HL-60 (cell line): ENCODE measurements at regions not wholly inside any gene's neighbourhood (a gene's known extent, or its start where the extent isn't known, plus 50 kb on each side); places are given as distances from the start of the nearest gene placed in this dataset.

ENCODE experiments used
- DNase-seq, 2 experiments: peaks; one replicate each; pipeline ENCODE4 v3.0.0-alpha.2; 2010 to 2020; ENCODE audit warnings: low read depth in 1 of 2, low spot score in 1 of 2
- H3K27ac ChIP-seq: fragments of 250-450 bp; sonication (Bioruptor Pico); replicated peaks from 2 replicates; pipeline ENCODE4 v1.5.1; 2020; ENCODE audit warnings: mild to moderate bottlenecking, moderate library complexity
- H3K27me3 ChIP-seq: fragments of 250-450 bp; sonication (Bioruptor Pico); 2 replicates; pipeline ENCODE4 v1.5.1; 2021; ENCODE audit warnings: mild to moderate bottlenecking, moderate library complexity; ENCODE audit not compliant: insufficient read depth, poor library complexity, severe bottlenecking
- H3K4me3 ChIP-seq: replicated peaks from 2 replicates; pipeline ENCODE4 v1.5.1; 2011; ENCODE audit warnings: mild to moderate bottlenecking, control low read depth, low read length; ENCODE audit not compliant: insufficient read depth
- GABPA ChIP-seq: IDR thresholded peaks from 2 replicates; pipeline ENCODE4 v1.6.1; 2012; ENCODE audit warnings: low read depth
- POLR2AphosphoS5 ChIP-seq: IDR thresholded peaks from 2 replicates; pipeline ENCODE4 v1.6.1; 2012; ENCODE audit warnings: low read depth
- SPI1 ChIP-seq: IDR thresholded peaks from 2 replicates; pipeline ENCODE4 v1.6.1; 2012; ENCODE audit warnings: low read depth, mild to moderate bottlenecking, borderline replicate concordance
- TF ChIP-seq, protein P1 (sequence below): IDR thresholded peaks from one replicate; pipeline ENCODE4 v1.5.1; 2011; ENCODE audit warnings: low read length, control low read depth, inconsistent platforms; ENCODE audit not compliant: insufficient read depth
- TF ChIP-seq, protein P2 (sequence below): IDR thresholded peaks from 2 replicates; pipeline ENCODE4 v1.6.1; 2012; ENCODE audit warnings: low read depth; ENCODE audit not compliant: insufficient replicate concordance

DNA sequence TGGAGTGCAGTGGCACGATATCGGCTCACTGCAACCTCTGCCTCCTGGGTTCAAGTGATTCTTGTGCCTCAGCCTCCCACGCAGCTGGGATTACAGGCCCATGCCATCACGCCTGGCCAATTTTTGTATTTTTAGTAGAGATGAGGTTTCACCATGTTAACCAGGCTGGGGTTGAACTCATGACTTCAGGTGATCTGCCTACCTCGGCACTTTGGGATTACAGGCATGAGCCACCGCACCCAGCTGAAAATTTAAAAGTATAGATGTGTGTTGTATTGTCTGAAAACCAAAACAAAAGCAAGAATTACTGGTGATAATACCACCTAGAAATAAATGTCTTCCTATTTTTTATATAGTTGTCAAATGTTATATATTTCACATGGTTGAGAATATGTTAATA lies 162.0 kb upstream of the DMRT1 start:
- TF ChIP-seq SPI1 (no peak), GABPA (no peak), POLR2AphosphoS5 (no peak)
- TF ChIP-seq, protein P1, sequence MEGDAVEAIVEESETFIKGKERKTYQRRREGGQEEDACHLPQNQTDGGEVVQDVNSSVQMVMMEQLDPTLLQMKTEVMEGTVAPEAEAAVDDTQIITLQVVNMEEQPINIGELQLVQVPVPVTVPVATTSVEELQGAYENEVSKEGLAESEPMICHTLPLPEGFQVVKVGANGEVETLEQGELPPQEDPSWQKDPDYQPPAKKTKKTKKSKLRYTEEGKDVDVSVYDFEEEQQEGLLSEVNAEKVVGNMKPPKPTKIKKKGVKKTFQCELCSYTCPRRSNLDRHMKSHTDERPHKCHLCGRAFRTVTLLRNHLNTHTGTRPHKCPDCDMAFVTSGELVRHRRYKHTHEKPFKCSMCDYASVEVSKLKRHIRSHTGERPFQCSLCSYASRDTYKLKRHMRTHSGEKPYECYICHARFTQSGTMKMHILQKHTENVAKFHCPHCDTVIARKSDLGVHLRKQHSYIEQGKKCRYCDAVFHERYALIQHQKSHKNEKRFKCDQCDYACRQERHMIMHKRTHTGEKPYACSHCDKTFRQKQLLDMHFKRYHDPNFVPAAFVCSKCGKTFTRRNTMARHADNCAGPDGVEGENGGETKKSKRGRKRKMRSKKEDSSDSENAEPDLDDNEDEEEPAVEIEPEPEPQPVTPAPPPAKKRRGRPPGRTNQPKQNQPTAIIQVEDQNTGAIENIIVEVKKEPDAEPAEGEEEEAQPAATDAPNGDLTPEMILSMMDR: no peak
- TF ChIP-seq, protein P2, sequence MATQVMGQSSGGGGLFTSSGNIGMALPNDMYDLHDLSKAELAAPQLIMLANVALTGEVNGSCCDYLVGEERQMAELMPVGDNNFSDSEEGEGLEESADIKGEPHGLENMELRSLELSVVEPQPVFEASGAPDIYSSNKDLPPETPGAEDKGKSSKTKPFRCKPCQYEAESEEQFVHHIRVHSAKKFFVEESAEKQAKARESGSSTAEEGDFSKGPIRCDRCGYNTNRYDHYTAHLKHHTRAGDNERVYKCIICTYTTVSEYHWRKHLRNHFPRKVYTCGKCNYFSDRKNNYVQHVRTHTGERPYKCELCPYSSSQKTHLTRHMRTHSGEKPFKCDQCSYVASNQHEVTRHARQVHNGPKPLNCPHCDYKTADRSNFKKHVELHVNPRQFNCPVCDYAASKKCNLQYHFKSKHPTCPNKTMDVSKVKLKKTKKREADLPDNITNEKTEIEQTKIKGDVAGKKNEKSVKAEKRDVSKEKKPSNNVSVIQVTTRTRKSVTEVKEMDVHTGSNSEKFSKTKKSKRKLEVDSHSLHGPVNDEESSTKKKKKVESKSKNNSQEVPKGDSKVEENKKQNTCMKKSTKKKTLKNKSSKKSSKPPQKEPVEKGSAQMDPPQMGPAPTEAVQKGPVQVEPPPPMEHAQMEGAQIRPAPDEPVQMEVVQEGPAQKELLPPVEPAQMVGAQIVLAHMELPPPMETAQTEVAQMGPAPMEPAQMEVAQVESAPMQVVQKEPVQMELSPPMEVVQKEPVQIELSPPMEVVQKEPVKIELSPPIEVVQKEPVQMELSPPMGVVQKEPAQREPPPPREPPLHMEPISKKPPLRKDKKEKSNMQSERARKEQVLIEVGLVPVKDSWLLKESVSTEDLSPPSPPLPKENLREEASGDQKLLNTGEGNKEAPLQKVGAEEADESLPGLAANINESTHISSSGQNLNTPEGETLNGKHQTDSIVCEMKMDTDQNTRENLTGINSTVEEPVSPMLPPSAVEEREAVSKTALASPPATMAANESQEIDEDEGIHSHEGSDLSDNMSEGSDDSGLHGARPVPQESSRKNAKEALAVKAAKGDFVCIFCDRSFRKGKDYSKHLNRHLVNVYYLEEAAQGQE: no peak
- H3K27ac ChIP-seq: no peak overlapping the region
- no peak for DNase-seq
- no peaks in the 10 kb centered on the region for H3K27me3 ChIP-seq
- no peak overlapping the region for H3K4me3 ChIP-seq

DNA sequence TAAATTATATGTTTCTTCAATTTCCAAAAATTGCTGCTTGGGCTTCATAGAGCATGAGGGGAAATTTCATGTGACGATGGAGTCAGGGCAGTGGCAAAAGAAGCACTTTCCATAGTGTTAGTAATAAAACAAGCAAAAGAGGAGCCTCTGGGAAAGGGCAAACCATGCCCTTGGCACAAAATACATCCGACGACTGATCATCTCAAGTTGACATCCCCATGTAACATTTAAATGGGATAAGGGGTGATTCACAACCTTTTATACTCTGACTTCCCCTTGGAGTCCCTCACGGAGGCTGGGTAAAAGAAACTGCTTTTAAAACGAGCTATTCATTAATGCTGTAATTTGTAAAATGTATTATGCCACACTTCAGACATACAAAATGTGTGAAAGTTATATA lies 161.4 kb upstream of the DMRT1 start:
- H3K27ac ChIP-seq: no peak overlapping the region
- no peak overlapping the region for H3K4me3 ChIP-seq
- TF ChIP-seq, protein P1: no peak
- TF ChIP-seq GABPA: no peak
- TF ChIP-seq, protein P2: no peak
- TF ChIP-seq SPI1: no peak
- TF ChIP-seq POLR2AphosphoS5: no peak
- H3K27me3 ChIP-seq: no peaks in the 10 kb centered on the region
- DNase-seq: no peak

DNA sequence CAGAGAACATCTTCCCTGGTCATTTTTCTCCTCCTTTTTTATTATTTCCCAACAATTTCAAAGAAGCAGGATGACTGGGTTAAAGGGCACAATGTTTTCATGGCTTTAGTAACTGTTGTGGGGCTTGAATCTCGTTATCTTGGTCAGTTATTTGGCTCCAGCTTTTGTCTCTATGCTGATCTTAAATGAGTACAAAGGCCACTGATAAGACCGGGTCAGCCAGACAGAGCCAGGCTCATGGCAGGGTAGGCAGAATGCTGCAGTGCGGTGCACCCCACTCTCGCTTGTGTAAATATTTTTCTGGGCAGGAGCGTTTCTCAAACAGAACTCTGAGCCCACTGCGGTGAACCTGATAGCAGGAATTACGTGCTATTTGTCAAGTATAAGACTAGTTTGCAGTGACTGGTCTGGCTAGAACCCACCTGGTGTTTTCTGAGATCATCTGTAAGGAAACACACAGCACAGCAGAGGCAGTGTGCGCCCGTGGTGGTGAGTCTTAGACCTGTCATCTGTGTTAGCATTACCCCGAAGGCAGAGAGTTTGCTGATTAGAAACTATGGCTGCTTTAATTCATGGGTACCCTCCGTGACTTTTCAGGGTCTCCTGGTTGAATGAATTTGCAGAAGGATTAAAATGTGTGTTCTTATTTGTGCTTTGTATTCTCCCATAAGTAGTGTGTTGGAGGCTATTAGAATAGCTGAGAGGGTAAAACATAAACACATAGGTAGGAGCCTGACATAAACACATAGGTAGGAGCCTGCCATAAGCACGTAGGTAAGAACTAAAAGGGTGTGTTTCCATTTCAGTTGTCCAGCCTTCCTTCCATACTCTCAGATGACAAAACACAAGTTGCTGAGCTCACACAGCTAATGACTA lies 158.6 kb upstream of the DMRT1 start:
- H3K27me3 ChIP-seq: no peaks in the 10 kb centered on the region
- TF ChIP-seq GABPA: no peak
- TF ChIP-seq, protein P1: no peak
- no peak for TF ChIP-seq POLR2AphosphoS5
- TF ChIP-seq SPI1: no peak
- TF ChIP-seq, protein P2: no peak
- H3K4me3 ChIP-seq: no peak overlapping the region
- H3K27ac ChIP-seq: no peak overlapping the region
- no peak for DNase-seq
